ENCODE measurements at regions not wholly inside any gene's neighbourhood (a gene's known extent, or its start where the extent isn't known, plus 50 kb on each side); places are given as distances from the start of the nearest gene placed in this dataset.

GRCh38 chr16:85356157-85356556 is 243.9 kb upstream of the CIBAR2 start:
- Histone ChIP-seq H3K27ac (no peak overlapping the region), H3K4me3 (no peak overlapping the region), H3K27me3 (no peaks in the 10 kb centered on the region), H3K36me3 (no peaks in the 10 kb centered on the region), H3K4me1 (peaks cover 13 to 50% (median 41%) of the 10 kb centered on the region in 4 donors), H3K9me3 (no peaks in the 10 kb centered on the region)
- no peak for TF ChIP-seq CTCF (IDR thresholded peaks at IDR 0.05)
- no peak for TF ChIP-seq POLR2AphosphoS5 (IDR thresholded peaks at IDR 0.05)
- TF ChIP-seq POLR2A (IDR thresholded peaks at IDR 0.05): no peak
- TF ChIP-seq EP300 (IDR thresholded peaks at IDR 0.05; ENCODE audit: low read depth): no peak
- intact Hi-C loops (cut with DNase I; ENCODE audit: low total_unique reads): no loop called here
- in situ Hi-C loops (cut with MboI; ENCODE audit: low pct_ligation_motif_present in 1 of 4, low pct_unique_long_range_greater_than_20kb in 1 of 4, low sequenced_read_pairs in 3 of 4): no loop called here
- 95 to 100% methylated on average over 1 to 16 of the region's 17 CpGs for WGBS, 2 donors (ENCODE audit: low coverage in 1 of 2)
- no peak for DNase-seq

GRCh38 chr16:85357323-85357722 is 245.1 kb upstream of the CIBAR2 start:
- Histone ChIP-seq H3K27ac (no peak overlapping the region), H3K4me3 (no peak overlapping the region), H3K9me3 (no peaks in the 10 kb centered on the region), H3K4me1 (peaks cover 19 to 47% (median 43%) of the 10 kb centered on the region in 4 donors), H3K27me3 (no peaks in the 10 kb centered on the region), H3K36me3 (no peaks in the 10 kb centered on the region)
- TF ChIP-seq POLR2AphosphoS5 (IDR thresholded peaks at IDR 0.05) (no peak), POLR2A (IDR thresholded peaks at IDR 0.05) (no peak), CTCF (IDR thresholded peaks at IDR 0.05) (no peak), EP300 (IDR thresholded peaks at IDR 0.05; ENCODE audit: low read depth) (no peak)
- intact Hi-C loops (cut with DNase I; ENCODE audit: low total_unique reads): no loop called here
- in situ Hi-C loops (cut with MboI; ENCODE audit: low pct_ligation_motif_present in 1 of 4, low pct_unique_long_range_greater_than_20kb in 1 of 4, low sequenced_read_pairs in 3 of 4): no loop called here
- no peak for DNase-seq
- WGBS, 2 donors (ENCODE audit: low coverage in 1 of 2): 92% methylated on average over 12 of the region's 12 CpGs; no CpG with 5 or more reads in 1 of the 2 donors

GRCh38 chr16:85357924-85358505 is 245.7 kb upstream of the CIBAR2 start:
- 86% methylated on average over 17 of the region's 17 CpGs; no CpG with 5 or more reads in 1 of the 2 donors for WGBS, 2 donors (ENCODE audit: low coverage in 1 of 2)
- in situ Hi-C loops (cut with MboI; ENCODE audit: low pct_ligation_motif_present in 1 of 4, low pct_unique_long_range_greater_than_20kb in 1 of 4, low sequenced_read_pairs in 3 of 4) (no loop called here), intact Hi-C loops (cut with DNase I; ENCODE audit: low total_unique reads) (no loop called here)
- TF ChIP-seq CTCF (IDR thresholded peaks at IDR 0.05): no peak
- no peak for TF ChIP-seq POLR2AphosphoS5 (IDR thresholded peaks at IDR 0.05)
- TF ChIP-seq EP300 (IDR thresholded peaks at IDR 0.05; ENCODE audit: low read depth): no peak
- TF ChIP-seq POLR2A (IDR thresholded peaks at IDR 0.05): no peak
- H3K4me1 ChIP-seq: peaks cover 19 to 47% (median 43%) of the 10 kb centered on the region in 4 donors
- H3K36me3 ChIP-seq: no peaks in the 10 kb centered on the region
- no peak overlapping the region for H3K27ac ChIP-seq
- H3K4me3 ChIP-seq: no peak overlapping the region
- no peaks in the 10 kb centered on the region for H3K27me3 ChIP-seq
- H3K9me3 ChIP-seq: no peaks in the 10 kb centered on the region
- DNase-seq: no peak

- Histone ChIP-seq H3K4me3 (no peak overlapping the region), H3K4me1 (peaks cover 19 to 43% (median 42%) of the 10 kb centered on the region in 4 donors), H3K27me3 (no peaks in the 10 kb centered on the region), H3K27ac (no peak overlapping the region), H3K36me3 (no peaks in the 10 kb centered on the region), H3K9me3 (no peaks in the 10 kb centered on the region)
- in situ Hi-C loops (cut with MboI; ENCODE audit: low pct_ligation_motif_present in 1 of 4, low pct_unique_long_range_greater_than_20kb in 1 of 4, low sequenced_read_pairs in 3 of 4): no loop called here
- DNase-seq: no peak
- 59% methylated on average over 10 of the region's 10 CpGs; no CpG with 5 or more reads in 1 of the 2 donors for WGBS, 2 donors (ENCODE audit: low coverage in 1 of 2)
- TF ChIP-seq CTCF (IDR thresholded peaks at IDR 0.05) (no peak), POLR2A (IDR thresholded peaks at IDR 0.05) (no peak)
- intact Hi-C loops (cut with DNase I; ENCODE audit: low total_unique reads): no loop called here
Observed at GRCh38 chr16:85358704-85359146, 246.5 kb upstream of the CIBAR2 start.
